AG04449 (cell line): ENCODE measurements at regions not wholly inside any gene's neighbourhood (a gene's known extent, or its start where the extent isn't known, plus 50 kb on each side); places are given as distances from the start of the nearest gene placed in this dataset.

Experiments used
- CTCF ChIA-PET: fragments of 350-600 bp; formaldehyde crosslinking; extraction: SDS; loops from one replicate; lab custom pipeline; 2021; ENCODE audit warnings: antibody characterized with exemption; lab: Yijun Ruan, JAX
- POLR2A ChIA-PET: fragments of 400-600, 350-600 bp; formaldehyde crosslinking; extraction: SDS; loops from one replicate; lab custom pipeline; 2020; ENCODE audit warnings: antibody characterized with exemption, inconsistent platforms; lab: Yijun Ruan, JAX
- DNase-seq: peaks from one replicate; pipeline ENCODE4 v3.0.0-alpha.2; 2010; ENCODE audit warnings: low read depth, low spot score
- H3K4me3 ChIP-seq: 2 replicates; pipeline ENCODE4 v1.5.1; 2011; ENCODE audit warnings: low read depth, mild to moderate bottlenecking, control low read depth, low read length
- TF ChIP-seq, protein P1 (sequence below): IDR thresholded peaks from one replicate; pipeline ENCODE4 v1.5.1; 2011; ENCODE audit warnings: mild to moderate bottlenecking, moderate library complexity, low read length, control low read depth, inconsistent platforms; ENCODE audit not compliant: insufficient read depth; ENCODE audit errors: missing control alignments

DNA sequence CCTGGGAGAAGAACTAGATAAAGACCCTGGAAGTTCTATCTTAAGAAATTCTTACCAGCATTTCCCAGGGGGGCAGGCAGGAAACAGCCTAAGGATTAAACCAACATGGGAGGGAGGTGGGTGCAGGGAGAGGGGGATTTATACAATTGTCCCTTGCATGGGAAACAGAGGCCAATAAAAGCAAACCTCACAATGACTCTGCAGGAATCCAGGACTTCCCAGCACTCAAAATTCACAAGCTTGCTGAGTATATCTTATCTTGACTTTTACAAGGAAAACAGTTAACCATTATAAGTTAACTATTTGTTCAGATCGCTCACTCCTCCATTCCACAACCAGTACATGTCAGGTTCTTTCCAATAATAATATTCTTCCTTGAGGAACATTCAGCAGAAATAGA, 241.3 kb downstream of the MREG start:
- no peak overlapping the region for H3K4me3 ChIP-seq
- DNase-seq = no peak
- ChIA-PET POLR2A (interaction anchor here (1.9 kb wide), 1 partner anchor 21 kb away, joined by 9 read pairs; no protein-coding TSS in a partner anchor), CTCF (interaction anchor here (1.1 kb wide), 1 partner anchor 148 kb away, joined by 4 read pairs; no protein-coding TSS in a partner anchor)
- TF ChIP-seq, protein P1, sequence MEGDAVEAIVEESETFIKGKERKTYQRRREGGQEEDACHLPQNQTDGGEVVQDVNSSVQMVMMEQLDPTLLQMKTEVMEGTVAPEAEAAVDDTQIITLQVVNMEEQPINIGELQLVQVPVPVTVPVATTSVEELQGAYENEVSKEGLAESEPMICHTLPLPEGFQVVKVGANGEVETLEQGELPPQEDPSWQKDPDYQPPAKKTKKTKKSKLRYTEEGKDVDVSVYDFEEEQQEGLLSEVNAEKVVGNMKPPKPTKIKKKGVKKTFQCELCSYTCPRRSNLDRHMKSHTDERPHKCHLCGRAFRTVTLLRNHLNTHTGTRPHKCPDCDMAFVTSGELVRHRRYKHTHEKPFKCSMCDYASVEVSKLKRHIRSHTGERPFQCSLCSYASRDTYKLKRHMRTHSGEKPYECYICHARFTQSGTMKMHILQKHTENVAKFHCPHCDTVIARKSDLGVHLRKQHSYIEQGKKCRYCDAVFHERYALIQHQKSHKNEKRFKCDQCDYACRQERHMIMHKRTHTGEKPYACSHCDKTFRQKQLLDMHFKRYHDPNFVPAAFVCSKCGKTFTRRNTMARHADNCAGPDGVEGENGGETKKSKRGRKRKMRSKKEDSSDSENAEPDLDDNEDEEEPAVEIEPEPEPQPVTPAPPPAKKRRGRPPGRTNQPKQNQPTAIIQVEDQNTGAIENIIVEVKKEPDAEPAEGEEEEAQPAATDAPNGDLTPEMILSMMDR = no peak

DNA sequence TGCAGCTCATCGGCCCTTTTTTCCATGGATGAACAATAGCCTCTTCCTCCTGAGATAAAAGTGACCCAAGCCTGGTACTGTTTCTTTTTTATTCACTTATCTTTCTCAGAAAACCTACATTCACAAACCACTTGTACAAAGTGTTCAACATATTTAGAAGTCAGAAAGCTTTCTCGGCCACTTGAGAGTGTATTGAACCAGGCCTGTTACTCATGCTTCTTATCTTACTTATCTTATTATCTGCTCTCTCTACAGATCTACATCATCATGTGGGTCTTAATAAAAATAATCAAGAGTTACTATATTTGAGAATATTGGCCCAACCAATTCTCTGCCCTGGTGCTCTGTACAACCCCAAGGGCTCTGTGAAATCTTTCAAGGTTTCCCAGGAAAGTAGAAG, 242.1 kb downstream of the MREG start:
- CTCF ChIA-PET = no interaction called here
- POLR2A ChIA-PET = no interaction called here
- H3K4me3 ChIP-seq = no peak overlapping the region
- TF ChIP-seq, protein P1 = no peak
- no peak for DNase-seq

DNA sequence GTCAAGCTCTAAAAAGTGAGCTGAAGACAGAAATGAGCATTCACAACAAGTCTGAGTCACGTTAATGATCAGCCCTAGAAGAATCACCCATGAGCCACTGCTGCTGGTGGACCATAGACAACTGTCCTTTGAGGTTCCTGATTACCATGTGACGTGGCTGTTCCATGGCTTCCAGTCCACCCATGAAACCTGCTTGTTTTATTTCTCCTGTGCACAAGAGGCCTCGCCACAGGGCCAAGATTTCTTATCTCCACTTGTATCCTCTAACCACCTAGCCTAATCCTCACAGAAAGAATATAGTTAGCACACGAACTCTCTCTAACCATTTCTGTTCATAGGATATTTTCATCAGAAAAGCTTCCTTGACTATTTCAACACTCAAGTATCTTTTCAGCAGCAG, 242.7 kb downstream of the MREG start:
- ChIA-PET CTCF (no interaction called here), POLR2A (no interaction called here)
- no peak overlapping the region for H3K4me3 ChIP-seq
- TF ChIP-seq, protein P1 = no peak
- no peak for DNase-seq

DNA sequence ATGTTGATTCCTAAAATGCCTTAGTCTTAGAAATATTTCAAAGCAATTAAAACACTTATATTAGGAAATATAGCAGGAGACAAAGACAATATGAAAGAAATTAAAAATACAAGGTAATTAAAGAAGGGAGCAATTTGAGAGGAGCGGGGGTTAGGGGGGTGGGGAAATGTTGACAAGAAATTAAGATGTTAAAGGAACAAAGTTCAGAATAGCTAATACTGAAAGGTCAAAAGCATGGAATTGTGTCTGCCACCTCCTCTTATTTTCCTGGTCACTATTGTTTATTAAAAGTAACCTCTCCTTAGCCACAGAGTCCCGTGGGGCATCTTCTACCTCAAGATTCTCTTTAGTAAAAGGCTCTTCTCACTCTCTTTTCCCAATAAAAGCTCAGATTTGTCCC, 244.1 kb downstream of the MREG start:
- TF ChIP-seq, protein P1 = no peak
- no peak overlapping the region for H3K4me3 ChIP-seq
- ChIA-PET CTCF (no interaction called here), POLR2A (no interaction called here)
- DNase-seq = no peak

DNA sequence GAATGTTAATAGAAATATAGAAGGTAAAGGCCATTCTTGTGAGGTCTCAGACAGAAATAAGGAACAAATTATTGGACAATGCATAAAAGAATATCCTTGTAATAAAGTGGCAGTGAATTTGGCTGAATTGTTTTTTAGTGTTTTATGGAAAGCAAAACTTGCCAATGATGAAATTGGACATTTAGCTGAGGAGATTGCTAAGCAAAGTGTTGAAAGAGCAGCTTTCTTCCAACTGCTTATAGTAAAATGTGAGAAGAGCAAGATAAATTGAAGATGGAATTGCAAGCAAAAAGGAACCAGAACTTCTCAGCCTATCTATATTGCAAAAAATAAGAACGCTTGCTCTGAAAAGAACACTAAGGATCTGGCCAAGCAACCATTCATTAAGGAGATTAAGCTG, 245.7 kb downstream of the MREG start:
- H3K4me3 ChIP-seq = no peak overlapping the region
- TF ChIP-seq, protein P1 = no peak
- no peak for DNase-seq
- ChIA-PET POLR2A (interaction anchor here (0.7 to 0.9 kb wide), 2 partner anchors 17 to 110 kb away, joined by 3 read pairs; no protein-coding TSS in a partner anchor), CTCF (interaction anchor here (0.9 kb wide), 1 partner anchor 315 kb away, joined by 3 read pairs; no protein-coding TSS in a partner anchor)

DNA sequence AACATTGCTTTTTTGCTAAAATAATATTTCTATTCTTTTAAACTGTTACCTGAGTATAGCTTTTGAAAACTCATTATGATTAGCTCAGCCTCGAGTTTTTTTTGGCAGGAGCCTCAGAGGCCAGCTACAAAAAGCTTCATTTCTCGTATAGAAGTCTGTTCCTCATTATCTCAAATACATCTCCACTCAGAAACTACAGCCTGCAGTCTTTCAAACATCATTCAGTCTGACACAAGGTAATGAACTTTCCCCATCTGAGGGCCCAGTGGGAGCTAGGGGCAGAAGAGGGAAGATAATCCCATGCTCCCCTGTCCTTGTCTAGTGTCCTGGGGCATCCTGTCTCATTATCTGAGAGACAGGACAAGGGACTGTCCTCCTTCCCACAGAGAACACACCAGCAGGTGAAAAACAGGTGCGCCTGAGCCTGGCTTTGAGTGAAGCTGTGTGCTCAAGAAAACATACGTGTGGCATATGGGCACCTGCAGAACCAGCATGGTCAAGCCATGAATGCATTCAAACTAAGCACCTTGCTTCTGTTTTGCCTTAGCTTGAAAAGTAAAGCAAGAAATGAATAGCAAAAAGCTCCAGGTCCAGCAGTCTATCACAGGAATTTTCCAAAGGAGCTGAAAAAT, 247.5 kb downstream of the MREG start:
- CTCF ChIA-PET = interaction anchor here (0.6 to 1.5 kb wide), 5 partner anchors 11 to 172 kb away, joined by 3 to 4 read pairs (median 3); no protein-coding TSS in a partner anchor
- H3K4me3 ChIP-seq = no peak overlapping the region
- DNase-seq = no peak
- POLR2A ChIA-PET = no interaction called here
- TF ChIP-seq, protein P1 = no peak
